VCaP (cell line): ENCODE measurements at regions not wholly inside any gene's neighbourhood (a gene's known extent, or its start where the extent isn't known, plus 50 kb on each side); places are given as distances from the start of the nearest gene placed in this dataset.
"Not testable (repeated sequence)": the region's sequence is repeated elsewhere in the genome, so short reads cannot be mapped to it uniquely, and the experiment has no call there.

Source experiments
- H3K27ac ChIP-seq: fragments of 450-650 bp; 2 replicates; pipeline ENCODE4 v1.5.1; 2017
- TF ChIP-seq, protein P1 (sequence below): fragments of 450-650 bp; conservative IDR thresholded peaks from 2 replicates; pipeline ENCODE4 v1.5.1; 2017; ENCODE audit warnings: mild to moderate bottlenecking, moderate library complexity

DNA sequence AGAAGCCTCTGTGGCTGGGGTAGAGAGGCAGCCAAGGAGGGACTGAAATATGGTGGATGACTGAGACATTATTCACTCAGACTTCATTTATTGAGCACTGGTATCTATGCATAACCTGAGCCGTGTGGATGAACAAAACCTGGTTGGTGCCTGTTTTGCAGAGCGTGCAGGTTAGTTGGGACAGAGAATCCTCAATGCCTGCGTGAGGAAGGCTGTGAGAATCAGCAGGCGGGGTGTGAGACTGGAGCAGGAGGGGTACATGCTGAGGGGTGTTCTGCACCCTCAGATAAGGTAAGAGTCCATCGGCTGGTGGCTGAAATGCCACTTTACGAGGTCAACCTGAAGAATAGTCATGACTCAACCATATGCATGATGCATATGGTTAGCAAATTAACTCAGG, 271.6 kb downstream of the MED10 start:
- TF ChIP-seq, protein P1, sequence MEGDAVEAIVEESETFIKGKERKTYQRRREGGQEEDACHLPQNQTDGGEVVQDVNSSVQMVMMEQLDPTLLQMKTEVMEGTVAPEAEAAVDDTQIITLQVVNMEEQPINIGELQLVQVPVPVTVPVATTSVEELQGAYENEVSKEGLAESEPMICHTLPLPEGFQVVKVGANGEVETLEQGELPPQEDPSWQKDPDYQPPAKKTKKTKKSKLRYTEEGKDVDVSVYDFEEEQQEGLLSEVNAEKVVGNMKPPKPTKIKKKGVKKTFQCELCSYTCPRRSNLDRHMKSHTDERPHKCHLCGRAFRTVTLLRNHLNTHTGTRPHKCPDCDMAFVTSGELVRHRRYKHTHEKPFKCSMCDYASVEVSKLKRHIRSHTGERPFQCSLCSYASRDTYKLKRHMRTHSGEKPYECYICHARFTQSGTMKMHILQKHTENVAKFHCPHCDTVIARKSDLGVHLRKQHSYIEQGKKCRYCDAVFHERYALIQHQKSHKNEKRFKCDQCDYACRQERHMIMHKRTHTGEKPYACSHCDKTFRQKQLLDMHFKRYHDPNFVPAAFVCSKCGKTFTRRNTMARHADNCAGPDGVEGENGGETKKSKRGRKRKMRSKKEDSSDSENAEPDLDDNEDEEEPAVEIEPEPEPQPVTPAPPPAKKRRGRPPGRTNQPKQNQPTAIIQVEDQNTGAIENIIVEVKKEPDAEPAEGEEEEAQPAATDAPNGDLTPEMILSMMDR = no peak
- H3K27ac ChIP-seq = no peak overlapping the region

DNA sequence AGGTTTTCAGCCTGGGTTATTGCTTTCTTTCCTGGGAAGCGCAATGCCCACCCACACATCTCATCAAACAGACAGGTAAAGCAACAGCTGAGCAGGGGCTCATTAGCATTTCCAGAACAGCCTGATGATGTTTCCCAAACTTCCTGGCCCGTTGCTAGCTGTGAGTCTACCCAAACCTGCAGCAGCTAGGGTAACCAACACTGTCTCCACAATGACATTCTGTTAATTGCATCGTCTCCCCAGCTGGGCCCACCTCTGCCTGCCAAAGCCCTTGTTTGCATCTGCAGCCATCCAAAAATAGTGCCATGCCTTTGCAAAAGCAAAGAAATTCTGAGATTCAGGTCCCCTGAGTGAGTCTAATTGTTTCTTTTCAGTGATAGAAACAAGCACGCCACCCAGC, 273.0 kb downstream of the MED10 start:
- no peak overlapping the region for H3K27ac ChIP-seq
- TF ChIP-seq, protein P1 = no peak

DNA sequence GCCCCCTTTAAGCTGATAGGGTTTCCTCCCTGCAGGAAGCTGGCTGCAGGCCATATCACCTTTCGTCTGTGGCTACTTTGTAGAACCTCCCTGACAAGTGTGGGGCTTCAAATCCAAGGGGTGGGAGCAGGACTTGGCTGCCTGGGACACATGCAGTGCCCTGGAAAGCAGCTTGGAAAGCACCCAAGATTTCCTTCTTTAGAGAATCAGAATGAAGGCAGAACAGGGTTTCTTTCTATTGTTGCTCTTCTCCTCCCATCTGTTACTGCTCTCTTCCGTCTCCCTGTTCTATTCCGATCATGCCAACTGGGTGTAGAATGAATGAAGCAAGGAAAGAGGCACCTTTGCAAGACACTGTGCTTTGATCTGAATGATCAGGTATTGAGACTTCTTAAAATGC, 282.2 kb downstream of the MED10 start:
- TF ChIP-seq, protein P1 = no peak
- no peak overlapping the region for H3K27ac ChIP-seq

DNA sequence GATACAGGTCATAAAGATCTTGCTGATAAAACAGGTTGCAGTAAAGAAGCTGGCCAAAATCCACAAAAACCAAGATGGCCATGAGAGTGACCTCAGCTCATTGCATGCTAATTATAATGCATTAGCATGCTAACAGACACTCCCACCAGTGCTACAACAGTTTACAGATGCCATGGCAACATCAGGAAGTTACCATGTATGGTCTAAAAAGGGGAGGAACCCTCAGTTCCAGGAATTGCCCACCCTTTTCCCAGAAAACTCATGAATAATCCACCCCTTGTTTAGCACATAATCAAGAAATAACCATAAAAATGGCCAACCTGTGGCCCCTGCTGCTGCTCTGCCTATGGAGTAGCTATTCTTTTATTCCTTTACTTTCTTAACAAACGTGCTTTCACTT, 284.2 kb downstream of the MED10 start:
- H3K27ac ChIP-seq = not testable (repeated sequence)

DNA sequence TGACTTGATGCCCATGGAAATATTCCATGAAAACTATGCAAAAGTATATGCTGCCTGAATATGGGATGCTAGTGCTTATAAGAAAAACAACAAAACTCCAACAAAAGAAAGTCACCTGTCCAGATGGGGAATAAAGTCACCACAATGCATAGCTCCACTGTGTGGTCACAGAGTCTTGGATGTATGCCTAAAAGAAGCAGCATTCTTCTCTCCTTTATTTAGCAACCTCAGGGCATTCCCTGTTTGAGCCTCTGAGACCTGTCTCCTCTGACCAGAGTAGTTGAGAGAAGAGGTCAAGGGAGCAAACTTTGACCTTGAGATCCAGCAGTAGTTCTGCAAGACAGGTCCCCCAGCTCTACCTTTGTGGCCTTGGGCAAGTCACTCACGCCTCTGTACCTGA, 287.5 kb downstream of the MED10 start:
- no peak overlapping the region for H3K27ac ChIP-seq
- TF ChIP-seq, protein P1 = no peak

- no peak overlapping the region for H3K27ac ChIP-seq
- TF ChIP-seq, protein P1 = no peak
Observed at GRCh38 chr5:6090079-6090654, 288.2 kb downstream of the MED10 start.

DNA sequence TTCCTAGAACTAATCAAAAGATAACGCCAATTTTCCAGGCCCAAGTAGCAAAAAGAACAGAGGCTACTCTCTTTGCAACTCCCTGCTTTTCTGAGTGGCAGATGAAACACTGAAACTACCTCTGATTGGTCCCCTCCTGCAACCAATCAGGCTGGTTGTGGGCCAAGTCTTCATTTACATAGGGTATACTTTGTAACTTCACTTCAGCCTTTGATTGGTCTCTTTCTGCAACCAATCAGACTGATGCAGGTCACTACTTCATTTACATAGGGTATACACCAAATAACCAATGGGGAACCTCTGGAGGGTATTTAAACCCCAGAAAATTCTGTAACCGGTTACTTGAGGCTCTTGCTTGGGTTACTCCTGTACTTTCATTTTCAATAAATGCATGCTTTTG, 289.6 kb downstream of the MED10 start:
- TF ChIP-seq, protein P1 = no peak
- no peak overlapping the region for H3K27ac ChIP-seq

GRCh38 chr5:6087576-6087975, 290.8 kb downstream of the MED10 start:
- no peak overlapping the region for H3K27ac ChIP-seq
- TF ChIP-seq, protein P1 = no peak
